IMR-90 (cell line): ENCODE measurements at regions not wholly inside any gene's neighbourhood (a gene's known extent, or its start where the extent isn't known, plus 50 kb on each side); places are given as distances from the start of the nearest gene placed in this dataset.

Experiments
- ATAC-seq: fragments of 200-7000 bp; cut with Tn5 transposase; 2 replicates; pipeline ENCODE4 v1.9.1; 2020; ENCODE audit warnings: low read depth, mild to moderate bottlenecking, moderate library complexity
- BruUV-seq: library from RNA; stranded (reverse); fragments of 400-500 nt; replicated peaks from 2 replicates; lab custom pipeline; 2021; lab: Mats Ljungman, UMichigan
- CTCF ChIA-PET: fragments of 300-600 bp; formaldehyde crosslinking; extraction: SDS; loops from one replicate; lab custom pipeline; 2021; ENCODE audit warnings: antibody characterized with exemption; lab: Yijun Ruan, JAX
- POLR2A ChIA-PET: fragments of 300-600 bp; sonication (Branson Sonifier 250); formaldehyde crosslinking; loops from one replicate; lab custom pipeline; 2022; ENCODE audit warnings: antibody characterized with exemption; ENCODE audit not compliant: unreplicated experiment; lab: Charles Lee
- DNase-seq: peaks from one replicate; pipeline ENCODE4 v3.0.0; 2013
- H2AFZ ChIP-seq: replicated peaks from 2 replicates; pipeline ENCODE3; 2013; ENCODE audit warnings: low read length, mild to moderate bottlenecking; ENCODE audit not compliant: poor library complexity
- H2AK5ac ChIP-seq: 2 replicates; pipeline ENCODE4 v1.6.1; 2013; ENCODE audit warnings: low read depth, low read length, inconsistent platforms
- H2AK9ac ChIP-seq: replicated peaks from 2 replicates; pipeline ENCODE3; 2013; ENCODE audit warnings: mild to moderate bottlenecking, low read depth, low read length, moderate library complexity; ENCODE audit not compliant: poor library complexity
- H2BK120ac ChIP-seq: 2 replicates; pipeline ENCODE4 v1.6.1; 2013; ENCODE audit warnings: low read depth, low read length, inconsistent platforms
- H2BK15ac ChIP-seq: 3 replicates; pipeline ENCODE4 v1.6.1; 2013; ENCODE audit warnings: low read depth, low read length, inconsistent platforms
- H2BK20ac ChIP-seq: 2 replicates; pipeline ENCODE4 v1.6.1; 2013; ENCODE audit warnings: low read depth, mild to moderate bottlenecking, inconsistent platforms, low read length, moderate library complexity
- H2BK5ac ChIP-seq: 2 replicates; pipeline ENCODE4 v1.6.1; 2013; ENCODE audit warnings: mild to moderate bottlenecking, low read depth, low read length, inconsistent platforms; ENCODE audit not compliant: poor library complexity, severe bottlenecking
- H3K14ac ChIP-seq: replicated peaks from 2 replicates; pipeline ENCODE4 v1.6.1; 2013; ENCODE audit warnings: low read depth, low read length, inconsistent platforms
- H3K18ac ChIP-seq: 2 replicates; pipeline ENCODE4 v1.6.1; 2013; ENCODE audit warnings: low read depth, low read length, control low read depth
- H3K23ac ChIP-seq: 2 replicates; pipeline ENCODE4 v1.6.1; 2013; ENCODE audit warnings: low read depth, low read length, inconsistent platforms
- H3K27ac ChIP-seq: 2 replicates; pipeline ENCODE4 v1.5.1; 2013; ENCODE audit warnings: mild to moderate bottlenecking, control low read depth, low read length; ENCODE audit not compliant: insufficient read depth
- H3K27me3 ChIP-seq: 2 replicates; pipeline ENCODE4 v1.6.1; 2013; ENCODE audit warnings: low read length; ENCODE audit not compliant: control insufficient read depth, insufficient read depth
- H3K36me3 ChIP-seq: 2 replicates; pipeline ENCODE4 v1.6.1; 2013; ENCODE audit warnings: low read length, mixed read lengths; ENCODE audit not compliant: control insufficient read depth, insufficient read depth
- H3K4ac ChIP-seq: 2 replicates; pipeline ENCODE4 v1.6.1; 2013; ENCODE audit warnings: low read depth, low read length, inconsistent platforms
- H3K4me1 ChIP-seq: 2 replicates; pipeline ENCODE4 v1.6.1; 2013; ENCODE audit warnings: low read length, mixed read lengths; ENCODE audit not compliant: control insufficient read depth, insufficient read depth
- H3K4me2 ChIP-seq: 2 replicates; pipeline ENCODE4 v1.6.1; 2013; ENCODE audit warnings: low read depth, mild to moderate bottlenecking, control low read depth, low read length, moderate library complexity
- H3K4me3 ChIP-seq: 2 replicates; pipeline ENCODE4 v1.5.1; 2013; ENCODE audit warnings: low read depth, mild to moderate bottlenecking, control low read depth, low read length, moderate library complexity; ENCODE audit not compliant: insufficient read depth
- H3K56ac ChIP-seq: 2 replicates; pipeline ENCODE4 v1.6.1; 2013; ENCODE audit warnings: low read length, inconsistent platforms; ENCODE audit not compliant: insufficient read depth; ENCODE audit errors: extremely low read depth
- H3K79me1 ChIP-seq, 2 experiments: 2 replicates each; pipeline ENCODE4 v1.6.1; 2013; ENCODE audit warnings: low read length in 2 of 2, inconsistent platforms in 1 of 2, low read depth in 1 of 2
- H3K9ac ChIP-seq: 2 replicates; pipeline ENCODE4 v1.6.1; 2013; ENCODE audit warnings: low read depth, low read length, control low read depth
- H3K9me1 ChIP-seq: 2 replicates; pipeline ENCODE4 v1.6.1; 2013; ENCODE audit warnings: low read length, inconsistent platforms; ENCODE audit not compliant: insufficient read depth
- H3K9me3 ChIP-seq: 2 replicates; pipeline ENCODE4 v1.6.1; 2013; ENCODE audit warnings: low read length; ENCODE audit not compliant: control insufficient read depth, insufficient read depth
- H4K20me1 ChIP-seq: 2 replicates; pipeline ENCODE4 v1.6.1; 2013; ENCODE audit warnings: low read length, inconsistent platforms; ENCODE audit not compliant: insufficient read depth
- H4K5ac ChIP-seq: 2 replicates; pipeline ENCODE4 v1.6.1; 2013; ENCODE audit warnings: mild to moderate bottlenecking, low read depth, low read length, control low read depth
- H4K8ac ChIP-seq, 2 experiments: 2 replicates each; pipeline ENCODE4 v1.6.1; 2013; ENCODE audit warnings: low read depth in 2 of 2, low read length in 2 of 2, control low read depth in 1 of 2, inconsistent platforms in 1 of 2
- H4K91ac ChIP-seq: 2 replicates; pipeline ENCODE4 v1.6.1; 2013; ENCODE audit warnings: low read depth, low read length, inconsistent platforms; ENCODE audit not compliant: insufficient read depth
- BHLHE40 ChIP-seq: fragments of 150-350 bp; IDR thresholded peaks from 2 replicates; pipeline ENCODE4 v1.6.1; 2016; ENCODE audit warnings: mild to moderate bottlenecking, low read depth, low read length
- FOS ChIP-seq: fragments of 150-350 bp; IDR thresholded peaks from 2 replicates; pipeline ENCODE4 v1.6.1; 2016; ENCODE audit warnings: low read depth, low read length
- MAZ ChIP-seq: IDR thresholded peaks from 2 replicates; pipeline ENCODE4 v1.6.1; 2012; ENCODE audit warnings: low read depth, mild to moderate bottlenecking, low read length, improper control_type of control experiment, moderate library complexity, borderline replicate concordance
- RAD21 ChIP-seq: IDR thresholded peaks from 2 replicates; pipeline ENCODE4 v1.6.1; 2012; ENCODE audit warnings: low read length, improper control_type of control experiment
- USF2 ChIP-seq: fragments of 150-350 bp; IDR thresholded peaks from 2 replicates; pipeline ENCODE4 v1.6.1; 2017; ENCODE audit warnings: mild to moderate bottlenecking, antibody characterized with exemption, low read length, low read depth
- WGBS, 2 experiments: methylation state at CpG; one replicate each; pipeline versions ENCODE4 v1.1.5 to v1.1.7; 2013; ENCODE audit warnings: missing lambda C conversion rate in 2 of 2; ENCODE audit not compliant: insufficient read length in 1 of 2; ENCODE audit errors: extremely low coverage in 2 of 2; 5-methylcytosine and 5-hydroxymethylcytosine counted together
- dilution Hi-C: fragments of 300-500 bp; cut with HindIII; formaldehyde crosslinking; loops from one replicate; pipeline ENCODE4 v1.14.3; 2018; ENCODE audit warnings: low sequenced_read_pairs; ENCODE audit not compliant: unreplicated experiment
- in situ Hi-C: fragments of 300-500 bp; cut with MboI; formaldehyde crosslinking; loops from 3 replicates; pipeline ENCODE4 v1.14.3; 2019; ENCODE audit warnings: low sequenced_read_pairs, inconsistent platforms, mixed read lengths
- intact Hi-C: fragments of 100-400 bp; cut with micrococcal nuclease; formaldehyde crosslinking; loops from 2 replicates; pipeline ENCODE4 v1.10.0; 2022

DNA sequence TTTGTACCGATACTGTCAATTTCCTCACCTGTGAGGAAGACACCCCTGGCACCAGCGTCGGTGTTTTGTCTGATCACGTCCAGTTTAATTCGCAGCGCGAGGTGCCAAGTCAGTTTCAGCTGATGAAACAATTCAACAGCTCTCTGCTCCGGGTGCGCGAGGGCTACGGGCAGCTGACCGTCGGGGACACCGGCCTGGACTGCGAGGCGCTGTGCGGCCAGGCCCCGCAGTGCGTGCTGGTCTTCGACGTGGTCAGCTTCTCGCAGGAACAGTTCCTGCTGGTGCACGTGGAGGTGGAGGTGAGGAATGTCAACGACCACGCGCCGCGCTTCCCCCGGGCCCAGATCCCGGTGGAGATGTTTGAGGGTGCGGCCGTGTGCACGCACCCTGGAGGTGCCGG, 171.5 kb downstream of the OLFM4 start:
- POLR2A ChIA-PET, result no interaction called here
- Histone ChIP-seq H3K27me3 (no peaks in the 10 kb centered on the region), H2BK5ac (no peak overlapping the region), H4K8ac (no peak overlapping the region), H2AK5ac (no peak overlapping the region), H2BK120ac (no peak overlapping the region), H3K9ac (no peak overlapping the region), H3K14ac (no peak overlapping the region), H3K27ac (no peak overlapping the region), H3K4me3 (no peak overlapping the region), H3K36me3 (no peaks in the 10 kb centered on the region), H3K9me3 (peaks cover 13% of the 10 kb centered on the region), H3K9me1 (no peaks in the 10 kb centered on the region), H2BK20ac (no peak overlapping the region), H2AK9ac (no peak overlapping the region), H3K79me1 (no peaks in the 10 kb centered on the region), H4K5ac (no peak overlapping the region), H3K56ac (no peak overlapping the region), H2AFZ (no peak overlapping the region), H3K4me2 (no peak overlapping the region), H4K91ac (no peak overlapping the region), H3K4me1 (no peaks in the 10 kb centered on the region), H4K20me1 (no peaks in the 10 kb centered on the region), H3K4ac (no peak overlapping the region), H3K23ac (no peak overlapping the region), H2BK15ac (no peak overlapping the region), H3K18ac (no peak overlapping the region)
- TF ChIP-seq RAD21 (no peak), FOS (no peak), USF2 (no peak), BHLHE40 (no peak), MAZ (no peak)
- 74% methylated on average over 11 of the region's 34 CpGs; no CpG with 5 or more reads in 1 of the 2 experiments for WGBS, 2 experiments
- in situ Hi-C loops, result no loop called here
- dilution Hi-C loops, result no loop called here
- CTCF ChIA-PET, result no interaction called here
- ATAC-seq (no peak), DNase-seq (no peak)
- BruUV-seq, result no TSS peak
- intact Hi-C loops, result no loop called here
